Breast epithelium (tissue), 3 donors: ENCODE measurements at regions not wholly inside any gene's neighbourhood (a gene's known extent, or its start where the extent isn't known, plus 50 kb on each side); places are given as distances from the start of the nearest gene placed in this dataset.

ENCODE experiments used
- CTCF ChIP-seq, 3 donors: fragments of 450-650 bp; IDR thresholded peaks; one replicate each; pipeline ENCODE4 v1.5.1; 2016 to 2017; ENCODE audit warnings: antibody characterized with exemption in 3 of 3, mild to moderate bottlenecking in 3 of 3, moderate library complexity in 3 of 3
- POLR2A ChIP-seq: fragments of 450-650 bp; IDR thresholded peaks from one replicate; pipeline ENCODE4 v1.6.1; 2016; ENCODE audit warnings: antibody characterized with exemption, mild to moderate bottlenecking, moderate library complexity

- no peak for TF ChIP-seq CTCF (IDR thresholded peaks at IDR 0.05)
- no peak for TF ChIP-seq POLR2A
Measured at GRCh38 chr2:204226305-204226880, 289.8 kb downstream of the ICOS start.
